GM12872 (cell line): ENCODE measurements at regions not wholly inside any gene's neighbourhood (a gene's known extent, or its start where the extent isn't known, plus 50 kb on each side); places are given as distances from the start of the nearest gene placed in this dataset.

Experiments
- CTCF ChIP-seq: IDR thresholded peaks from 3 replicates; pipeline ENCODE4 v1.5.1; 2011; ENCODE audit warnings: low read depth, mild to moderate bottlenecking, low read length, moderate library complexity; ENCODE audit not compliant: insufficient read depth

GRCh38 chr10:64316833-64317232 is 795.6 kb downstream of the REEP3 start:
- TF ChIP-seq CTCF: no peak

- no peak for TF ChIP-seq CTCF
Measured at GRCh38 chr10:64320448-64320847, 799.2 kb downstream of the REEP3 start.

GRCh38 chr10:64329510-64329909 is 808.3 kb downstream of the REEP3 start:
- no peak for TF ChIP-seq CTCF

- TF ChIP-seq CTCF: no peak
Measured at GRCh38 chr10:64332551-64332950, 811.4 kb downstream of the REEP3 start.

- TF ChIP-seq CTCF: no peak
Measured at GRCh38 chr10:64334084-64334483, 812.9 kb downstream of the REEP3 start.

GRCh38 chr10:64344211-64344610 is 823.0 kb downstream of the REEP3 start:
- no peak for TF ChIP-seq CTCF

- no peak for TF ChIP-seq CTCF
Measured at GRCh38 chr10:64345856-64346255, 824.7 kb downstream of the REEP3 start.

- no peak for TF ChIP-seq CTCF
Measured at GRCh38 chr10:64346389-64346788, 825.2 kb downstream of the REEP3 start.
